IMR-90 (cell line): ENCODE measurements at regions not wholly inside any gene's neighbourhood (a gene's known extent, or its start where the extent isn't known, plus 50 kb on each side); places are given as distances from the start of the nearest gene placed in this dataset.

Experiments used
- ATAC-seq: fragments of 200-7000 bp; cut with Tn5 transposase; 2 replicates; pipeline ENCODE4 v1.9.1; 2020; ENCODE audit warnings: low read depth, mild to moderate bottlenecking, moderate library complexity
- BruUV-seq: library from RNA; stranded (reverse); fragments of 400-500 nt; replicated peaks from 2 replicates; lab custom pipeline; 2021; lab: Mats Ljungman, UMichigan
- CTCF ChIA-PET: fragments of 300-600 bp; formaldehyde crosslinking; extraction: SDS; loops from one replicate; lab custom pipeline; 2021; ENCODE audit warnings: antibody characterized with exemption; lab: Yijun Ruan, JAX
- POLR2A ChIA-PET: fragments of 300-600 bp; sonication (Branson Sonifier 250); formaldehyde crosslinking; loops from one replicate; lab custom pipeline; 2022; ENCODE audit warnings: antibody characterized with exemption; ENCODE audit not compliant: unreplicated experiment; lab: Charles Lee
- DNase-seq: peaks from one replicate; pipeline ENCODE4 v3.0.0; 2013
- H2AFZ ChIP-seq: replicated peaks from 2 replicates; pipeline ENCODE3; 2013; ENCODE audit warnings: low read length, mild to moderate bottlenecking; ENCODE audit not compliant: poor library complexity
- H2AK5ac ChIP-seq: 2 replicates; pipeline ENCODE4 v1.6.1; 2013; ENCODE audit warnings: low read depth, low read length, inconsistent platforms
- H2AK9ac ChIP-seq: replicated peaks from 2 replicates; pipeline ENCODE3; 2013; ENCODE audit warnings: mild to moderate bottlenecking, low read depth, low read length, moderate library complexity; ENCODE audit not compliant: poor library complexity
- H2BK120ac ChIP-seq: 2 replicates; pipeline ENCODE4 v1.6.1; 2013; ENCODE audit warnings: low read depth, low read length, inconsistent platforms
- H2BK15ac ChIP-seq: 3 replicates; pipeline ENCODE4 v1.6.1; 2013; ENCODE audit warnings: low read depth, low read length, inconsistent platforms
- H2BK20ac ChIP-seq: 2 replicates; pipeline ENCODE4 v1.6.1; 2013; ENCODE audit warnings: low read depth, mild to moderate bottlenecking, inconsistent platforms, low read length, moderate library complexity
- H2BK5ac ChIP-seq: 2 replicates; pipeline ENCODE4 v1.6.1; 2013; ENCODE audit warnings: mild to moderate bottlenecking, low read depth, low read length, inconsistent platforms; ENCODE audit not compliant: poor library complexity, severe bottlenecking
- H3K14ac ChIP-seq: replicated peaks from 2 replicates; pipeline ENCODE4 v1.6.1; 2013; ENCODE audit warnings: low read depth, low read length, inconsistent platforms
- H3K18ac ChIP-seq: 2 replicates; pipeline ENCODE4 v1.6.1; 2013; ENCODE audit warnings: low read depth, low read length, control low read depth
- H3K23ac ChIP-seq: 2 replicates; pipeline ENCODE4 v1.6.1; 2013; ENCODE audit warnings: low read depth, low read length, inconsistent platforms
- H3K27ac ChIP-seq: 2 replicates; pipeline ENCODE4 v1.5.1; 2013; ENCODE audit warnings: mild to moderate bottlenecking, control low read depth, low read length; ENCODE audit not compliant: insufficient read depth
- H3K27me3 ChIP-seq: 2 replicates; pipeline ENCODE4 v1.6.1; 2013; ENCODE audit warnings: low read length; ENCODE audit not compliant: control insufficient read depth, insufficient read depth
- H3K36me3 ChIP-seq: 2 replicates; pipeline ENCODE4 v1.6.1; 2013; ENCODE audit warnings: low read length, mixed read lengths; ENCODE audit not compliant: control insufficient read depth, insufficient read depth
- H3K4ac ChIP-seq: 2 replicates; pipeline ENCODE4 v1.6.1; 2013; ENCODE audit warnings: low read depth, low read length, inconsistent platforms
- H3K4me1 ChIP-seq: 2 replicates; pipeline ENCODE4 v1.6.1; 2013; ENCODE audit warnings: low read length, mixed read lengths; ENCODE audit not compliant: control insufficient read depth, insufficient read depth
- H3K4me2 ChIP-seq: 2 replicates; pipeline ENCODE4 v1.6.1; 2013; ENCODE audit warnings: low read depth, mild to moderate bottlenecking, control low read depth, low read length, moderate library complexity
- H3K4me3 ChIP-seq: 2 replicates; pipeline ENCODE4 v1.5.1; 2013; ENCODE audit warnings: low read depth, mild to moderate bottlenecking, control low read depth, low read length, moderate library complexity; ENCODE audit not compliant: insufficient read depth
- H3K56ac ChIP-seq: 2 replicates; pipeline ENCODE4 v1.6.1; 2013; ENCODE audit warnings: low read length, inconsistent platforms; ENCODE audit not compliant: insufficient read depth; ENCODE audit errors: extremely low read depth
- H3K79me1 ChIP-seq, 2 experiments: 2 replicates each; pipeline ENCODE4 v1.6.1; 2013; ENCODE audit warnings: low read length in 2 of 2, inconsistent platforms in 1 of 2, low read depth in 1 of 2
- H3K9ac ChIP-seq: 2 replicates; pipeline ENCODE4 v1.6.1; 2013; ENCODE audit warnings: low read depth, low read length, control low read depth
- H3K9me1 ChIP-seq: 2 replicates; pipeline ENCODE4 v1.6.1; 2013; ENCODE audit warnings: low read length, inconsistent platforms; ENCODE audit not compliant: insufficient read depth
- H3K9me3 ChIP-seq: 2 replicates; pipeline ENCODE4 v1.6.1; 2013; ENCODE audit warnings: low read length; ENCODE audit not compliant: control insufficient read depth, insufficient read depth
- H4K20me1 ChIP-seq: 2 replicates; pipeline ENCODE4 v1.6.1; 2013; ENCODE audit warnings: low read length, inconsistent platforms; ENCODE audit not compliant: insufficient read depth
- H4K5ac ChIP-seq: 2 replicates; pipeline ENCODE4 v1.6.1; 2013; ENCODE audit warnings: mild to moderate bottlenecking, low read depth, low read length, control low read depth
- H4K8ac ChIP-seq, 2 experiments: 2 replicates each; pipeline ENCODE4 v1.6.1; 2013; ENCODE audit warnings: low read depth in 2 of 2, low read length in 2 of 2, control low read depth in 1 of 2, inconsistent platforms in 1 of 2
- H4K91ac ChIP-seq: 2 replicates; pipeline ENCODE4 v1.6.1; 2013; ENCODE audit warnings: low read depth, low read length, inconsistent platforms; ENCODE audit not compliant: insufficient read depth
- CHD1 ChIP-seq: IDR thresholded peaks from 2 replicates; pipeline ENCODE4 v1.6.1; 2012; ENCODE audit warnings: low read depth, low read length, improper control_type of control experiment
- MAZ ChIP-seq: IDR thresholded peaks from 2 replicates; pipeline ENCODE4 v1.6.1; 2012; ENCODE audit warnings: low read depth, mild to moderate bottlenecking, low read length, improper control_type of control experiment, moderate library complexity, borderline replicate concordance
- MXI1 ChIP-seq: IDR thresholded peaks from 2 replicates; pipeline ENCODE4 v1.6.1; 2012; ENCODE audit warnings: low read depth, mild to moderate bottlenecking, low read length, moderate library complexity, borderline replicate concordance
- NFE2L2 ChIP-seq: fragments of 150-350 bp; IDR thresholded peaks from 2 replicates; pipeline ENCODE4 v1.6.1; 2016; ENCODE audit warnings: low read depth, mild to moderate bottlenecking, low read length
- POLR2A ChIP-seq: IDR thresholded peaks from 2 replicates; pipeline ENCODE4 v1.6.1; 2012; ENCODE audit warnings: mild to moderate bottlenecking, low read depth, low read length
- WGBS, 2 experiments: methylation state at CpG; one replicate each; pipeline versions ENCODE4 v1.1.5 to v1.1.7; 2013; ENCODE audit warnings: missing lambda C conversion rate in 2 of 2; ENCODE audit not compliant: insufficient read length in 1 of 2; ENCODE audit errors: extremely low coverage in 2 of 2; 5-methylcytosine and 5-hydroxymethylcytosine counted together
- dilution Hi-C: fragments of 300-500 bp; cut with HindIII; formaldehyde crosslinking; loops from one replicate; pipeline ENCODE4 v1.14.3; 2018; ENCODE audit warnings: low sequenced_read_pairs; ENCODE audit not compliant: unreplicated experiment
- in situ Hi-C: fragments of 300-500 bp; cut with MboI; formaldehyde crosslinking; loops from 3 replicates; pipeline ENCODE4 v1.14.3; 2019; ENCODE audit warnings: low sequenced_read_pairs, inconsistent platforms, mixed read lengths
- intact Hi-C: fragments of 100-400 bp; cut with micrococcal nuclease; formaldehyde crosslinking; loops from 2 replicates; pipeline ENCODE4 v1.10.0; 2022

DNA sequence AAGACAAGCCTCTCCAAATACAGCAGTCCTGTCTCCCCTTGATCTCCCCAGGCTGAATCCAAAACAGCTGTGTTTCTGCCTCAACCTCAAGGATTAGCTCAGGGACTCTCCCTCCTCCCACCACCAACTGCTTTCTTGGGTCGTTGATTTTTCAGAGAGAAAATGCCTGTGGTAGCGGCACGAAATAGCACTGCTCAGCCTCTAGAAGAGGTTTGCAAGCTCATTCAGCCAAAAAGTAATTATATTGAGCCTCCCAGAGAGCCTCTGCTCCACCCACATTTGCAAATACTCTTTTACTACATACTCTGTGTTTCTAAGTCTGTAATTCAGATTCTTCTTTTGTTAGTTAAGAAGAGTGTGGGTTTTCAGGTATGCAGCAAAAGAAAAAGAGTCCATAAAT, 396.4 kb upstream of the TNP1 start:
- no peaks in the 10 kb centered on the region for H3K79me1 ChIP-seq
- H3K56ac ChIP-seq: peak overlapping the region; percentile 41; the same call in 1 of the 2 replicates
- H4K20me1 ChIP-seq: no peaks in the 10 kb centered on the region
- 40% methylated on average over 1 of the region's 3 CpGs; no CpG with 5 or more reads in 1 of the 2 experiments for WGBS, 2 experiments
- POLR2A ChIA-PET: interaction anchor here (0.6 kb wide), 1 partner anchor 708 kb away, joined by 13 read pairs; no protein-coding TSS in a partner anchor
- H2AFZ ChIP-seq: no peak overlapping the region
- H3K18ac ChIP-seq: peak overlapping the region; percentile 42
- H4K5ac ChIP-seq: peak overlapping the region; percentile 60
- H2BK120ac ChIP-seq: peak overlapping the region; percentile 69
- H3K9me3 ChIP-seq: no peaks in the 10 kb centered on the region
- CTCF ChIA-PET: interaction anchor here (0.8 to 1.0 kb wide), 2 partner anchors 14 to 16 kb away, joined by 3 read pairs; no protein-coding TSS in a partner anchor
- H3K4me1 ChIP-seq: peaks cover 10% of the 10 kb centered on the region
- dilution Hi-C loops: no loop called here
- no peaks in the 10 kb centered on the region for H3K27me3 ChIP-seq
- in situ Hi-C loops: no loop called here
- H3K9me1 ChIP-seq: peaks cover 4% of the 10 kb centered on the region; the same call in 1 of the 2 replicates
- no peak overlapping the region for H2AK9ac ChIP-seq
- H3K9ac ChIP-seq: no peak overlapping the region
- H3K23ac ChIP-seq: peak overlapping the region; percentile 37; the same call in 1 of the 2 replicates
- peak overlapping the region in 1 of 2 experiments; percentile 51; a peak in 2 of 4 replicates for H4K8ac ChIP-seq
- H2BK20ac ChIP-seq: peak overlapping the region; percentile 50
- H2BK5ac ChIP-seq: peak overlapping the region; percentile 54
- peak overlapping the region; percentile 41 for H3K4ac ChIP-seq
- no peak overlapping the region for H3K4me3 ChIP-seq
- H3K14ac ChIP-seq: peak overlapping the region; percentile 74
- H2AK5ac ChIP-seq: no peak overlapping the region
- TF ChIP-seq POLR2A: no peak
- TF ChIP-seq MXI1: no peak
- no peak for TF ChIP-seq NFE2L2
- TF ChIP-seq CHD1: no peak
- no peak for TF ChIP-seq MAZ
- BruUV-seq: no TSS peak
- H2BK15ac ChIP-seq: peak overlapping the region; percentile 29; the same call in 1 of the 3 replicates
- H3K36me3 ChIP-seq: no peaks in the 10 kb centered on the region
- H3K27ac ChIP-seq: peak overlapping the region; percentile 32; the same call in 1 of the 2 replicates
- DNase-seq (peak; percentile 51), ATAC-seq (peak; percentile 59)
- peak overlapping the region; percentile 45; the same call in 1 of the 2 replicates for H4K91ac ChIP-seq
- no peak overlapping the region for H3K4me2 ChIP-seq
- intact Hi-C loops: no loop called here
